ENCODE measurements at regions not wholly inside any gene's neighbourhood (a gene's known extent, or its start where the extent isn't known, plus 50 kb on each side); places are given as distances from the start of the nearest gene placed in this dataset.

DNA sequence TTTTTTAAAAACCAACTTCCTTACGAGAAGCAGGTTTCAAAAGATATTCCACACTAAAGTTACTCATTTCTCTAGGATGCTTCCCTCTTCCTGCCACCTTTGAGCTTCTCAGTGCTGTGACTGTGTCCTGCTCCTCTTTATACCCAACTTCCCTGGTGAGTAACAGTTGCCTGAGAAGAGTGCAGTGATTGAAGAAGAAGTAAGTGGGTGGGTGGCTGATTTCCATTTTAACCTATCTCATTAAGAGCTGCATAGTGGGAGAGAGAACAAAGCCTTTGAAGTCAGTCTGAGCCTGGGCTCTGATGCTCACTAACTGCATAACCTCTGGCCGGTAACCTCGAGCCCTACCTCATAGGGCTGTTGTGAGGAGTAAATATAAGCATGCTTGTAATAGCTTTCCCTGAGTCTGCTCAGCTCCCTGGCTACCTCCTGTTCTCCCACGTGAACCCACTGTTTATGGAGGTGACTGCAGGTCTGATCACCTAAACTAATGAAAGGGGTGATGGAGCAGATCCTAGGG is 977.3 kb downstream of the UQCRFS1 start:
- no peak for TF ChIP-seq POLR2A (IDR thresholded peaks at IDR 0.05; ENCODE audit: low read depth, low read length)
- TF ChIP-seq POLR2AphosphoS5 (IDR thresholded peaks at IDR 0.05; ENCODE audit: low read depth, low read length): no peak
- no peak for TF ChIP-seq PAX5 (IDR thresholded peaks at IDR 0.05; ENCODE audit: insufficient read depth, low read length, severe bottlenecking)
- no peak for TF ChIP-seq SPI1 (IDR thresholded peaks at IDR 0.05; ENCODE audit: low read depth, low read length)
- no peak for TF ChIP-seq TAF1 (IDR thresholded peaks at IDR 0.05; ENCODE audit: low read depth, low read length)

All from GM12891 (cell line).